Endothelial cell of umbilical vein (primary cell): ENCODE measurements at regions not wholly inside any gene's neighbourhood (a gene's known extent, or its start where the extent isn't known, plus 50 kb on each side); places are given as distances from the start of the nearest gene placed in this dataset.

Experiments used
- BruUV-seq: library from RNA; stranded (reverse); fragments of 400-500 nt; replicated peaks from 2 replicates; lab custom pipeline; 2021; lab: Mats Ljungman, UMichigan
- CTCF ChIA-PET: fragments of 300-600, 350-600 bp; sonication (Branson Sonifier 250); formaldehyde crosslinking; loops from one replicate; lab custom pipeline; 2021; ENCODE audit warnings: antibody characterized with exemption, inconsistent platforms; lab: Charles Lee
- POLR2A ChIA-PET: fragments of 300-600, 350-600 bp; sonication (Branson Sonifier 250); formaldehyde crosslinking; loops from one replicate; lab custom pipeline; 2021; ENCODE audit warnings: antibody characterized with exemption, inconsistent platforms; lab: Charles Lee
- DNase-seq: peaks from one replicate; pipeline ENCODE4 v3.0.0-alpha.2; 2011; ENCODE audit warnings: low read depth, low spot score
- FAIRE-seq: peaks from 2 replicates; lab custom pipeline; 2011; peaks lifted over from hg19 to GRCh38; lab: Jason Lieb, UNC
- H2AFZ ChIP-seq: 2 replicates; pipeline ENCODE4 v1.6.0; 2012; ENCODE audit warnings: low read depth, low read length, control low read depth, inconsistent platforms
- H3K27ac ChIP-seq: 2 replicates; pipeline ENCODE4 v1.5.1; 2011; ENCODE audit warnings: low read depth, mild to moderate bottlenecking, control low read depth, low read length, moderate library complexity; ENCODE audit not compliant: insufficient read depth
- H3K27me3 ChIP-seq, 2 experiments: 2 replicates each; pipeline versions ENCODE4 v1.6.0 to v1.6.1; 2011; ENCODE audit warnings: low read length in 2 of 2, mixed read lengths in 1 of 2; ENCODE audit not compliant: control insufficient read depth in 2 of 2, insufficient read depth in 2 of 2
- H3K36me3 ChIP-seq, 2 experiments: 2 replicates in 1 of 2; 3 replicates in 1 of 2; pipeline ENCODE4 v1.5.1; 2011; ENCODE audit warnings: low read length in 2 of 2, mild to moderate bottlenecking in 1 of 2, moderate library complexity in 1 of 2; ENCODE audit not compliant: control insufficient read depth in 2 of 2, insufficient read depth in 2 of 2; ENCODE audit errors: extremely low read depth in 1 of 2
- H3K4me1 ChIP-seq: 3 replicates; pipeline ENCODE4 v1.5.1; 2011; ENCODE audit warnings: mild to moderate bottlenecking, low read length; ENCODE audit not compliant: control insufficient read depth, insufficient read depth; ENCODE audit errors: extremely low read depth
- H3K4me2 ChIP-seq: 2 replicates; pipeline ENCODE4 v1.6.1; 2011; ENCODE audit warnings: low read length, control low read depth, mixed read lengths; ENCODE audit not compliant: insufficient read depth
- H3K4me3 ChIP-seq, 3 experiments: fragments of 200-600 bp in 1 of 3; sonication (generic), shearing (Covaris generic) in 1 of 3; replicated peaks in 1 of 3; 2 replicates each; pipeline ENCODE4 v1.5.1; 2011 to 2016; ENCODE audit warnings: control low read depth in 3 of 3, low read length in 3 of 3, mild to moderate bottlenecking in 2 of 3, inconsistent platforms in 1 of 3, low read depth in 1 of 3, moderate library complexity in 1 of 3; ENCODE audit not compliant: insufficient read depth in 1 of 3
- H3K79me2 ChIP-seq: 2 replicates; pipeline ENCODE4 v1.6.0; 2012; ENCODE audit warnings: low read length, inconsistent platforms; ENCODE audit not compliant: control insufficient read depth, insufficient read depth
- H3K9ac ChIP-seq: replicated peaks from 2 replicates; pipeline ENCODE3; 2011; ENCODE audit warnings: low read length, control low read depth; ENCODE audit not compliant: insufficient read depth; ENCODE audit errors: extremely low read depth
- H3K9me1 ChIP-seq: replicated peaks from 3 replicates; pipeline ENCODE4 v1.6.0; 2011; ENCODE audit warnings: mild to moderate bottlenecking, low read length; ENCODE audit not compliant: control insufficient read depth, insufficient read depth; ENCODE audit errors: extremely low read depth
- H3K9me3 ChIP-seq: replicated peaks from 2 replicates; pipeline ENCODE4 v1.5.1; 2012; ENCODE audit warnings: low read length, inconsistent platforms; ENCODE audit not compliant: control insufficient read depth, insufficient read depth
- H4K20me1 ChIP-seq: replicated peaks from 2 replicates; pipeline ENCODE3; 2011; ENCODE audit warnings: mild to moderate bottlenecking, low read length; ENCODE audit not compliant: control insufficient read depth, insufficient read depth; ENCODE audit errors: extremely low read depth
- EZH2 ChIP-seq: IDR thresholded peaks from 2 replicates; pipeline ENCODE4 v1.6.1; 2012; ENCODE audit warnings: borderline replicate concordance, low read depth, mild to moderate bottlenecking, moderate library complexity, low read length, inconsistent platforms; ENCODE audit not compliant: severe bottlenecking
- FOS ChIP-seq: IDR thresholded peaks from 2 replicates; pipeline ENCODE4 v1.6.1; 2011; ENCODE audit warnings: mild to moderate bottlenecking, low read length, moderate library complexity, borderline replicate concordance; ENCODE audit not compliant: insufficient read depth
- POLR2A ChIP-seq: IDR thresholded peaks from 2 replicates; pipeline ENCODE4 v1.6.1; 2012; ENCODE audit warnings: low read depth, mild to moderate bottlenecking, control low read depth, low read length
- POLR2AphosphoS5 ChIP-seq: IDR thresholded peaks from 2 replicates; pipeline ENCODE4 v1.6.1; 2012; ENCODE audit warnings: low read depth, mild to moderate bottlenecking, control low read depth, low read length, moderate library complexity; ENCODE audit not compliant: insufficient read depth
- dilution Hi-C: fragments of 300-500 bp; cut with MboI; formaldehyde crosslinking; loops from one replicate; pipeline ENCODE4 v1.15.0; 2019; ENCODE audit warnings: low sequenced_read_pairs; ENCODE audit not compliant: extremely low pct_ligation_motif_present
- intact Hi-C: fragments of 100-400 bp; cut with micrococcal nuclease; formaldehyde crosslinking; loops from one replicate; pipeline ENCODE4 v1.10.0; 2022
- TF ChIP-seq, protein P1 (sequence below), 2 donors: IDR thresholded peaks; 1 replicate in 1 of 2; 2 replicates in 1 of 2; pipeline ENCODE4 v1.5.1; 2011; ENCODE audit warnings: low read length in 2 of 2, mild to moderate bottlenecking in 2 of 2, moderate library complexity in 2 of 2, control low read depth in 1 of 2, inconsistent platforms in 1 of 2, low read depth in 1 of 2; ENCODE audit not compliant: insufficient read depth in 1 of 2; ENCODE audit errors: extremely low read depth in 1 of 2
- TF ChIP-seq, protein P2 (sequence below): IDR thresholded peaks from 2 replicates; pipeline ENCODE4 v1.6.1; 2011; ENCODE audit not compliant: insufficient read depth, insufficient read length

DNA sequence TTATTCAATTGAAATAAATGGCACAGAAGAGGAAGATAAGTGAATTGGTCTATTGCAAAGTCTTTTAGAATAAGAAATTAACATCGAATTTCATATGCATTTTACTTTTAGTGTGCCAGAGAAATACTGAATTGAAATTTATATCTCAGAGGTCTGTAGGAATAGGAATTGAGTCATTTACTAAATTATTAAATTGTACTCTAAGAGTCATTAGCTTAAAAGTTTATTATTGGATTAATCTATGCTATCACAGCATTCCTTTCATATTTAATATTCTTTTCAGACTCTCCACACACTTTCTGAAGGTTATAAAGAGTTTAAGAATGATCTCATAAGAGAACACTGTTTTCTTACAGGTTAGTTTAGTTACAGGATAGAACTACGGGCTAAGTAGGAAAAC is 2711.5 kb downstream of the ARAP2 start:
- FAIRE-seq (no peak), DNase-seq (no peak)
- Histone ChIP-seq H3K36me3 (no peaks in the 10 kb centered on the region), H3K27ac (no peak overlapping the region), H2AFZ (no peak overlapping the region), H3K4me1 (no peaks in the 10 kb centered on the region), H3K27me3 (no peaks in the 10 kb centered on the region), H3K9ac (no peak overlapping the region), H3K9me3 (no peaks in the 10 kb centered on the region), H3K4me3 (no peak overlapping the region), H3K9me1 (no peaks in the 10 kb centered on the region), H4K20me1 (no peaks in the 10 kb centered on the region), H3K79me2 (no peaks in the 10 kb centered on the region), H3K4me2 (no peak overlapping the region)
- ChIA-PET POLR2A (no interaction called here), CTCF (no interaction called here)
- TF ChIP-seq POLR2A (no peak), EZH2 (no peak)
- TF ChIP-seq, protein P1, sequence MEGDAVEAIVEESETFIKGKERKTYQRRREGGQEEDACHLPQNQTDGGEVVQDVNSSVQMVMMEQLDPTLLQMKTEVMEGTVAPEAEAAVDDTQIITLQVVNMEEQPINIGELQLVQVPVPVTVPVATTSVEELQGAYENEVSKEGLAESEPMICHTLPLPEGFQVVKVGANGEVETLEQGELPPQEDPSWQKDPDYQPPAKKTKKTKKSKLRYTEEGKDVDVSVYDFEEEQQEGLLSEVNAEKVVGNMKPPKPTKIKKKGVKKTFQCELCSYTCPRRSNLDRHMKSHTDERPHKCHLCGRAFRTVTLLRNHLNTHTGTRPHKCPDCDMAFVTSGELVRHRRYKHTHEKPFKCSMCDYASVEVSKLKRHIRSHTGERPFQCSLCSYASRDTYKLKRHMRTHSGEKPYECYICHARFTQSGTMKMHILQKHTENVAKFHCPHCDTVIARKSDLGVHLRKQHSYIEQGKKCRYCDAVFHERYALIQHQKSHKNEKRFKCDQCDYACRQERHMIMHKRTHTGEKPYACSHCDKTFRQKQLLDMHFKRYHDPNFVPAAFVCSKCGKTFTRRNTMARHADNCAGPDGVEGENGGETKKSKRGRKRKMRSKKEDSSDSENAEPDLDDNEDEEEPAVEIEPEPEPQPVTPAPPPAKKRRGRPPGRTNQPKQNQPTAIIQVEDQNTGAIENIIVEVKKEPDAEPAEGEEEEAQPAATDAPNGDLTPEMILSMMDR (IDR thresholded peaks at IDR 0.05; ENCODE audit: extremely low read depth in 1 of 2, insufficient read depth in 1 of 2, low read depth in 1 of 2, low read length in 2 of 2): no peak
- intact Hi-C loops (no loop called here), dilution Hi-C loops (no loop called here)
- BruUV-seq: no TSS peak

DNA sequence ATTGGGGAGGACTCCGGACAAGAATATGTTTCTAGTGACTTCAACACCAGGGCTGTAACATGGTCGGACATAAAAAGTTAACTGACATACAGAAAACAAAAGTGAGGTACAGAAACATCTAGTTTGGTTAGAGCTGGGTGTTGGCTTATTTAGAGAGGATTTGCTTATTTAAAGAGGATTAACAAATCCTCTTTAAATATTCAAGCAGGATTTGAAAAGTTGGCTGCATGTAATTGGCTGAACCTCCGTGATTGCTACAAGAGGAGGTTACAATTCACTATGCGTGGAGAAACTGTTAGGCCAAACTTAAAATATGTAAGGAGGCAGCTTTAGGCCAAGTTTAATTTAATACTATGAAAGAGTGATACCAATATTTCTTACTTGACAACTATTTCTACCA is 2707.4 kb downstream of the ARAP2 start:
- dilution Hi-C loops (no loop called here), intact Hi-C loops (no loop called here)
- Histone ChIP-seq H3K27me3 (no peaks in the 10 kb centered on the region), H3K79me2 (no peaks in the 10 kb centered on the region), H3K4me1 (no peaks in the 10 kb centered on the region), H3K4me2 (no peak overlapping the region), H3K27ac (no peak overlapping the region), H3K36me3 (no peaks in the 10 kb centered on the region), H3K4me3 (no peak overlapping the region), H3K9me3 (no peaks in the 10 kb centered on the region), H3K9ac (no peak overlapping the region), H3K9me1 (no peaks in the 10 kb centered on the region), H4K20me1 (no peaks in the 10 kb centered on the region), H2AFZ (no peak overlapping the region)
- no TSS peak for BruUV-seq
- ChIA-PET CTCF (no interaction called here), POLR2A (no interaction called here)
- no peak for TF ChIP-seq FOS
- TF ChIP-seq, protein P2, sequence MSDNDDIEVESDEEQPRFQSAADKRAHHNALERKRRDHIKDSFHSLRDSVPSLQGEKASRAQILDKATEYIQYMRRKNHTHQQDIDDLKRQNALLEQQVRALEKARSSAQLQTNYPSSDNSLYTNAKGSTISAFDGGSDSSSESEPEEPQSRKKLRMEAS: no peak
- TF ChIP-seq POLR2AphosphoS5: no peak
- DNase-seq (no peak), FAIRE-seq (no peak)
